Tibial artery (tissue), 4 donors: ENCODE measurements at regions not wholly inside any gene's neighbourhood (a gene's known extent, or its start where the extent isn't known, plus 50 kb on each side); places are given as distances from the start of the nearest gene placed in this dataset.

Experiments used
- DNase-seq, 2 donors: peaks; one replicate each; pipeline ENCODE4 v3.0.0-alpha.2; 2019
- H3K27ac ChIP-seq, 2 donors: fragments of 200-600 bp; sonication (generic) in 1 of 2; 1 replicate in 1 of 2; 2 replicates in 1 of 2; pipeline ENCODE4 v1.5.1; 2018 to 2019; ENCODE audit warnings: mild to moderate bottlenecking in 1 of 2
- H3K27me3 ChIP-seq, 2 donors: fragments of 200-600 bp; sonication (generic) in 1 of 2; one replicate each; pipeline versions ENCODE4 v1.5.1 to v1.6.0; 2016 to 2019
- H3K36me3 ChIP-seq, 3 donors: fragments of 200-600 bp; sonication (generic) in 2 of 3; one replicate each; pipeline ENCODE4 v1.5.1; 2016 to 2019; ENCODE audit warnings: mild to moderate bottlenecking in 2 of 3
- H3K4me1 ChIP-seq, 4 donors: fragments of 200-600 bp; sonication (generic) in 2 of 4; 1 replicate in 3 of 4; 2 replicates in 1 of 4; pipeline ENCODE4 v1.5.1; 2016 to 2019
- H3K4me3 ChIP-seq, 2 donors: fragments of 200-600 bp; sonication (generic) in 1 of 2; 1 replicate in 1 of 2; 2 replicates in 1 of 2; pipeline ENCODE4 v1.5.1; 2018 to 2019; ENCODE audit warnings: mild to moderate bottlenecking in 2 of 2
- H3K9me3 ChIP-seq, 3 donors: fragments of 200-600 bp; sonication (generic) in 1 of 3; one replicate each; pipeline ENCODE4 v1.5.1; 2016 to 2019
- intact Hi-C: fragments of 100-400 bp; cut with DNase I; formaldehyde crosslinking; loops from one replicate; pipeline ENCODE4 v1.15.0; 2023; ENCODE audit warnings: low total_unique reads
- TF ChIP-seq, protein P1 (sequence below), 2 experiments: fragments of 200-600 bp in 1 of 2; fragments of 450-650 bp in 1 of 2; IDR thresholded peaks; one replicate each; pipeline ENCODE4 v1.5.1; 2017 to 2019; ENCODE audit warnings: antibody characterized with exemption in 2 of 2, mild to moderate bottlenecking in 1 of 2, moderate library complexity in 1 of 2

DNA sequence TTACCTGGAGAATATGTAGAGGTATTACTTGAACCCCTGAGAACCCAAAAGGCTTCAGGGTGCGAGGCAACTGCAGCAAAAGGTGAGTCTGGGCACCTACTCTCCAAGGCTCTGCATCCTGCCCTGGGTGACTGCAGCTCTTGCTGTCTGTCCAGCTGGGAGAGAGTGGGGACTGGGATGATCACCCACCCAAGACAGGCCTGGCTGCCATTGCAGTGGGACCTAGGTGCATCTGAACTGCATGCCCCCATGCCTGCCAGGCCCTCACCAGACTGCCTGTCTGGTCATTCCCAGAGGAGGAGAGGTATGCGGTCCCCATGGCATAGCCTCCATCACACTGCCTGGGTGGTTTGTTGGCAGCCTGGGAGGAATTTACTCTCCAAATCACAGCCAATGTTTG is 563.9 kb downstream of the TFAP2A start:
- Histone ChIP-seq H3K4me1 (no peaks in the 10 kb centered on the region), H3K4me3 (no peak overlapping the region), H3K27me3 (no peaks in the 10 kb centered on the region), H3K9me3 (peaks cover 0 to 38% (median 33%) of the 10 kb centered on the region in 3 donors), H3K27ac (no peak overlapping the region), H3K36me3 (no peaks in the 10 kb centered on the region)
- TF ChIP-seq, protein P1, sequence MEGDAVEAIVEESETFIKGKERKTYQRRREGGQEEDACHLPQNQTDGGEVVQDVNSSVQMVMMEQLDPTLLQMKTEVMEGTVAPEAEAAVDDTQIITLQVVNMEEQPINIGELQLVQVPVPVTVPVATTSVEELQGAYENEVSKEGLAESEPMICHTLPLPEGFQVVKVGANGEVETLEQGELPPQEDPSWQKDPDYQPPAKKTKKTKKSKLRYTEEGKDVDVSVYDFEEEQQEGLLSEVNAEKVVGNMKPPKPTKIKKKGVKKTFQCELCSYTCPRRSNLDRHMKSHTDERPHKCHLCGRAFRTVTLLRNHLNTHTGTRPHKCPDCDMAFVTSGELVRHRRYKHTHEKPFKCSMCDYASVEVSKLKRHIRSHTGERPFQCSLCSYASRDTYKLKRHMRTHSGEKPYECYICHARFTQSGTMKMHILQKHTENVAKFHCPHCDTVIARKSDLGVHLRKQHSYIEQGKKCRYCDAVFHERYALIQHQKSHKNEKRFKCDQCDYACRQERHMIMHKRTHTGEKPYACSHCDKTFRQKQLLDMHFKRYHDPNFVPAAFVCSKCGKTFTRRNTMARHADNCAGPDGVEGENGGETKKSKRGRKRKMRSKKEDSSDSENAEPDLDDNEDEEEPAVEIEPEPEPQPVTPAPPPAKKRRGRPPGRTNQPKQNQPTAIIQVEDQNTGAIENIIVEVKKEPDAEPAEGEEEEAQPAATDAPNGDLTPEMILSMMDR (IDR thresholded peaks at IDR 0.05): no peak
- intact Hi-C loops: no loop called here
- no peak for DNase-seq

DNA sequence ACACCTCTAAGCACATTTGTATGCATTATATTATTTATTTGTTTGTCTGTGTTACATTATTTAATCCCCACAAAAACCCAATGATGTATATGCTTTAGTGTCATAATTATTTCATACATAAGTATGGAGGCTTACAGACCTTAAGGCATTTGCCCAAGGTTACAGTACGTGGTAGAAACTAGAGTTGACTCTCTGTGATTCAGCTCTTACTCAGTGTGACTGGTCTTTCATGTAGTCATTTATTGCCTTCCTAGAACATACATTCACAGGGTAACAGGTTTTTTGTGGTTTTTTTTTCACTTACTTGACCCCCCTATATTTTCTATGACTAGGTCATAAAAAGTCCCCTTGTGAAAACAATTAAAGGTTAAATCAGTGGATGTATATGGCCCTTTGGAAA is 566.8 kb downstream of the TFAP2A start:
- no peak overlapping the region for H3K27ac ChIP-seq
- H3K36me3 ChIP-seq: no peaks in the 10 kb centered on the region
- H3K4me1 ChIP-seq: no peaks in the 10 kb centered on the region
- no peak for DNase-seq
- H3K27me3 ChIP-seq: no peaks in the 10 kb centered on the region
- intact Hi-C loops: no loop called here
- no peak overlapping the region for H3K4me3 ChIP-seq
- TF ChIP-seq, protein P1 (IDR thresholded peaks at IDR 0.05): no peak
- H3K9me3 ChIP-seq: peaks cover 0 to 36% (median 33%) of the 10 kb centered on the region in 3 donors

DNA sequence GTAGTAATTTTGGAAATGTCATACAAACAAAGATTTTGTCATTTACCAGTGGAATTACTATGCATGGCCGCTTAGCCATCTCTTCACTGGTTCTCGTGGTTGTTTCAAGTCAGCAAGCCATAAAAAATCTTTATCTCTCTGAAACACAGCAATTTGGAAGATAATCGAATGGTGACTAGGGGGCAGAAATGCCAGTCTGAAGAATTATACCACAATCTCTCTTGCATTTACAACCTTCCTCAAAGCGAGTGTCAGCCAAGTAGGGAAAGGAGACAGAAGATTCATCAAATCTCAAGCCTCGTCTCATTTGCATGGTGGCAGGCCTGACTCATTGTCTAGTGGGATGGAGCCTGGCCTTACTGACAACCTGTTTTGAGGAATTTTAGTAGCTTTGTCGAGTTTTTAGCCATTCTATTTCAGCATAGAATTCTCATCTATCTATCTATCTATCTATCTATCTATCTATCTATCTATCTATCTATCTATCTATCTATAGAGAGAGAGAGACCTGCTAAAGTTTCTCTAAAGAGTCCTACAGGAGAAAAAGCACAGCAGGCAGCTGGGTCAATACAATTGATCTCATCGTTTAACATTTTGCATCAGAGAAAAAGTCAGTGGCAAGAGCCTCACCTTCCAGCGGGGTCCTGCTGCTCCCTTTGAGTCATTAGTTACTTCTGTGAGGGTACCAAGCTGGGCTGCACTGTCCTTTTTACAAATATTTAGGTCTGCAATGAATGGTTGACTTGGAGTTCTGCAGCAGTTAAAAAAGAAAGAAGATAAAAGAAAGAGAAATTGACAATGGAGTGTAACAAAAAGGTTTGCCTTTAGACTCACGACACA is 572.8 kb downstream of the TFAP2A start:
- no peak overlapping the region for H3K4me3 ChIP-seq
- no peaks in the 10 kb centered on the region for H3K27me3 ChIP-seq
- intact Hi-C loops: no loop called here
- H3K9me3 ChIP-seq: peaks cover 0 to 13% (median 6%) of the 10 kb centered on the region in 3 donors
- no peaks in the 10 kb centered on the region for H3K36me3 ChIP-seq
- no peaks in the 10 kb centered on the region for H3K4me1 ChIP-seq
- no peak overlapping the region for H3K27ac ChIP-seq
- no peak for DNase-seq
- TF ChIP-seq, protein P1 (IDR thresholded peaks at IDR 0.05): no peak

DNA sequence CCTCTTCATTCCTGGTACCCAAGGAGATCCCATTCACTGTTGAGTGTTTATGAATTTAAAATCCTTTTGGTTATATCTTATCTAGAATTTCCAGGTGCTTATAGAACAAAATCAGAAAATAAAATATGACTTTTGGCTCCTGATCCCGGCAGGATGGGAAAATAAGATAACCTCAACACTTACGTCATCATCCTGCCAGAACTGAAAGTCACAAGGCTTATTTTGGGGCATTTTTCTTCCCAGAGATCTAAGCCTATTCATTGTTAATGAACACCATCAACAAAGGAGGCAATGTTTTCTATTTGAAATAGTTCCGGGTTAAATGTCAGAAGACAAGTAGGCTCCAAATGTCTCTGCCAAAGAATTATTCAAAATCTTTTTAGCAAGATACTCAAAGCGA is 580.6 kb downstream of the TFAP2A start:
- no peak overlapping the region for H3K4me3 ChIP-seq
- no peak overlapping the region for H3K27ac ChIP-seq
- intact Hi-C loops: no loop called here
- no peaks in the 10 kb centered on the region for H3K36me3 ChIP-seq
- H3K9me3 ChIP-seq: no peaks in the 10 kb centered on the region
- TF ChIP-seq, protein P1 (IDR thresholded peaks at IDR 0.05): no peak
- DNase-seq: no peak
- no peaks in the 10 kb centered on the region for H3K4me1 ChIP-seq
- no peaks in the 10 kb centered on the region for H3K27me3 ChIP-seq

DNA sequence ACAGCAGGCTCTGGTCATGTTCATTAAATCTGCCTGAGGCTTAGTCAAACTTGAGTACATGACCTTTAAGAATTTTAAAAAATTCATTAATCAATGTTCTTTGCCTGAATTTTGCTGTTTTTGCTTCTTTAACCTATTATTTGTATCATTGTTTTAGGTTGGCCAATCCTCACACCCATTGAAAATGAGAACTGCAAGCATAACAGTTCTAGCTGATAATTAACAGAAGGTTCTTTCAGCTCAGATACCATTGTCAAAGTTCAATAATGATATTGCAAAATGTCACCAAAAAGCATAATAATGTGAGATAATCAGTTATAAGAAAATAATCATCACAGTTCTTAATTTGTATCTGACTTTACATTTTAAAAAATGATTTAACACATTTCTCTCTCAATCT is 583.1 kb downstream of the TFAP2A start:
- Histone ChIP-seq H3K36me3 (no peaks in the 10 kb centered on the region), H3K4me1 (no peaks in the 10 kb centered on the region), H3K4me3 (no peak overlapping the region), H3K27ac (no peak overlapping the region), H3K9me3 (no peaks in the 10 kb centered on the region), H3K27me3 (no peaks in the 10 kb centered on the region)
- intact Hi-C loops: no loop called here
- no peak for DNase-seq
- TF ChIP-seq, protein P1 (IDR thresholded peaks at IDR 0.05): no peak
